HG03521 (cell line): ENCODE measurements at regions not wholly inside any gene's neighbourhood (a gene's known extent, or its start where the extent isn't known, plus 50 kb on each side); places are given as distances from the start of the nearest gene placed in this dataset.
"Not testable (repeated sequence)": the region's sequence is repeated elsewhere in the genome, so short reads cannot be mapped to it uniquely, and the experiment has no call there.

Experiments
- ATAC-seq: cut with Tn5 transposase; IDR thresholded peaks from one replicate; pipeline ENCODE4 v1.9.1; 2021; ENCODE audit warnings: mild to moderate bottlenecking, moderate library complexity; ENCODE audit not compliant: unreplicated experiment

GRCh38 chr1:83479591-83480239, 519.2 kb downstream of the TTLL7 start:
- ATAC-seq = peak; percentile 42

- not testable (repeated sequence) for ATAC-seq
Measured at GRCh38 chr1:83478127-83478526, 520.8 kb downstream of the TTLL7 start.

- ATAC-seq = not testable (repeated sequence)
Measured at GRCh38 chr1:83476518-83476917, 522.4 kb downstream of the TTLL7 start.

GRCh38 chr1:83474946-83475345, 524.0 kb downstream of the TTLL7 start:
- not testable (repeated sequence) for ATAC-seq

- ATAC-seq = not testable (repeated sequence)
Measured at GRCh38 chr1:83473986-83474385, 524.9 kb downstream of the TTLL7 start.

GRCh38 chr1:83472066-83472465, 526.9 kb downstream of the TTLL7 start:
- ATAC-seq = not testable (repeated sequence)

GRCh38 chr1:83471272-83471671, 527.7 kb downstream of the TTLL7 start:
- ATAC-seq = not testable (repeated sequence)

GRCh38 chr1:83468336-83468735, 530.6 kb downstream of the TTLL7 start:
- not testable (repeated sequence) for ATAC-seq

GRCh38 chr1:83457735-83458248, 541.1 kb downstream of the TTLL7 start:
- ATAC-seq = not testable (repeated sequence)

- ATAC-seq = not testable (repeated sequence)
Measured at GRCh38 chr1:83457281-83457680, 541.7 kb downstream of the TTLL7 start.

GRCh38 chr1:83455753-83456152, 543.2 kb downstream of the TTLL7 start:
- ATAC-seq = not testable (repeated sequence)

GRCh38 chr1:83445873-83446272, 553.1 kb downstream of the TTLL7 start:
- not testable (repeated sequence) for ATAC-seq

GRCh38 chr1:83442412-83442811, 556.5 kb downstream of the TTLL7 start:
- ATAC-seq = not testable (repeated sequence)

- ATAC-seq = not testable (repeated sequence)
Measured at GRCh38 chr1:83440586-83440985, 558.3 kb downstream of the TTLL7 start.

- not testable (repeated sequence) for ATAC-seq
Measured at GRCh38 chr1:83440021-83440420, 558.9 kb downstream of the TTLL7 start.

GRCh38 chr1:83438316-83438715, 560.6 kb downstream of the TTLL7 start:
- ATAC-seq = not testable (repeated sequence)

GRCh38 chr1:83435336-83435735, 563.6 kb downstream of the TTLL7 start:
- ATAC-seq = not testable (repeated sequence)

GRCh38 chr1:83427566-83427965, 571.4 kb downstream of the TTLL7 start:
- not testable (repeated sequence) for ATAC-seq

- ATAC-seq = not testable (repeated sequence)
Measured at GRCh38 chr1:83423382-83423781, 575.5 kb downstream of the TTLL7 start.

- ATAC-seq = no peak
Measured at GRCh38 chr1:83418558-83418957, 580.4 kb downstream of the TTLL7 start.

GRCh38 chr1:83413839-83414107, 585.2 kb downstream of the TTLL7 start:
- not testable (repeated sequence) for ATAC-seq

- not testable (repeated sequence) for ATAC-seq
Measured at GRCh38 chr1:83410746-83411413, 588.1 kb downstream of the TTLL7 start.
